HG03060 (cell line): ENCODE measurements at regions not wholly inside any gene's neighbourhood (a gene's known extent, or its start where the extent isn't known, plus 50 kb on each side); places are given as distances from the start of the nearest gene placed in this dataset.
"Not testable (repeated sequence)": the region's sequence is repeated elsewhere in the genome, so short reads cannot be mapped to it uniquely, and the experiment has no call there.

Source experiments
- ATAC-seq: cut with Tn5 transposase; IDR thresholded peaks from one replicate; pipeline ENCODE4 v1.9.1; 2021; ENCODE audit warnings: low read depth, moderate number of reproducible peaks; ENCODE audit not compliant: unreplicated experiment

- no peak for ATAC-seq
Measured at GRCh38 chr6:71194724-71195123, 93.9 kb upstream of the OGFRL1 start.

GRCh38 chr6:71197267-71197666, 91.3 kb upstream of the OGFRL1 start:
- no peak for ATAC-seq

- ATAC-seq: no peak
Measured at GRCh38 chr6:71197780-71198179, 90.8 kb upstream of the OGFRL1 start.

- ATAC-seq: no peak
Measured at GRCh38 chr6:71198908-71199307, 89.7 kb upstream of the OGFRL1 start.

- ATAC-seq: no peak
Measured at GRCh38 chr6:71199736-71200135, 88.9 kb upstream of the OGFRL1 start.

GRCh38 chr6:71203206-71203605, 85.4 kb upstream of the OGFRL1 start:
- ATAC-seq: no peak

- no peak for ATAC-seq
Measured at GRCh38 chr6:71204741-71205140, 83.9 kb upstream of the OGFRL1 start.

- ATAC-seq: no peak
Measured at GRCh38 chr6:71205336-71205956, 83.2 kb upstream of the OGFRL1 start.

GRCh38 chr6:71206089-71206488, 82.5 kb upstream of the OGFRL1 start:
- no peak for ATAC-seq

- ATAC-seq: no peak
Measured at GRCh38 chr6:71209206-71209605, 79.4 kb upstream of the OGFRL1 start.

- no peak for ATAC-seq
Measured at GRCh38 chr6:71209626-71210025, 79.0 kb upstream of the OGFRL1 start.

- ATAC-seq: no peak
Measured at GRCh38 chr6:71211799-71212198, 76.8 kb upstream of the OGFRL1 start.

- no peak for ATAC-seq
Measured at GRCh38 chr6:71220466-71220865, 68.1 kb upstream of the OGFRL1 start.

- no peak for ATAC-seq
Measured at GRCh38 chr6:71222671-71223070, 65.9 kb upstream of the OGFRL1 start.

GRCh38 chr6:71224011-71224410, 64.6 kb upstream of the OGFRL1 start:
- no peak for ATAC-seq

GRCh38 chr6:71226151-71226550, 62.5 kb upstream of the OGFRL1 start:
- ATAC-seq: no peak

- ATAC-seq: no peak
Measured at GRCh38 chr6:71228461-71229041, 60.1 kb upstream of the OGFRL1 start.

GRCh38 chr6:71229477-71229876, 59.1 kb upstream of the OGFRL1 start:
- no peak for ATAC-seq

- ATAC-seq: not testable (repeated sequence)
Measured at GRCh38 chr6:71232890-71233289, 55.7 kb upstream of the OGFRL1 start.

- no peak for ATAC-seq
Measured at GRCh38 chr6:71236926-71237434, 51.6 kb upstream of the OGFRL1 start.

- no peak for ATAC-seq
Measured at GRCh38 chr6:71238351-71238750, 50.3 kb upstream of the OGFRL1 start.
